ENCODE measurements at regions not wholly inside any gene's neighbourhood (a gene's known extent, or its start where the extent isn't known, plus 50 kb on each side); places are given as distances from the start of the nearest gene placed in this dataset.

- H3K9me3 Mint-ChIP-seq = no peaks in the 10 kb centered on the region
- H3K4me1 Mint-ChIP-seq = peaks cover 6% of the 10 kb centered on the region
- no peak for TF ChIP-seq CTCF (conservative IDR thresholded peaks at IDR 0.05)
- H3K27ac Mint-ChIP-seq (ENCODE audit: unreplicated experiment) = no peak overlapping the region
- no peaks in the 10 kb centered on the region for H3K36me3 Mint-ChIP-seq (ENCODE audit: low read depth)
- peaks cover 4% of the 10 kb centered on the region for H3K27me3 Mint-ChIP-seq (ENCODE audit: low read depth)
- H3K4me3 Mint-ChIP-seq = no peak overlapping the region
- DNase-seq (ENCODE audit: low read depth, low spot score) = no peak
Observed at GRCh38 chr11:119807841-119808240, 78.8 kb upstream of the NECTIN1 start.

- no peak for TF ChIP-seq CTCF (conservative IDR thresholded peaks at IDR 0.05)
- Mint-ChIP-seq H3K4me3 (no peak overlapping the region), H3K27ac (ENCODE audit: unreplicated experiment) (no peak overlapping the region), H3K36me3 (ENCODE audit: low read depth) (no peaks in the 10 kb centered on the region), H3K9me3 (no peaks in the 10 kb centered on the region), H3K27me3 (ENCODE audit: low read depth) (peaks cover 4% of the 10 kb centered on the region), H3K4me1 (peaks cover 6% of the 10 kb centered on the region)
- no peak for DNase-seq (ENCODE audit: low read depth, low spot score)
Observed at GRCh38 chr11:119807402-119807801, 78.4 kb upstream of the NECTIN1 start.

GRCh38 chr11:119806064-119806915 lies 77.3 kb upstream of the NECTIN1 start:
- Mint-ChIP-seq H3K36me3 (ENCODE audit: low read depth) (no peaks in the 10 kb centered on the region), H3K9me3 (no peaks in the 10 kb centered on the region), H3K27me3 (ENCODE audit: low read depth) (peaks cover 6% of the 10 kb centered on the region), H3K4me3 (no peak overlapping the region), H3K27ac (ENCODE audit: unreplicated experiment) (peak overlapping the region; percentile 90), H3K4me1 (peaks cover 6% of the 10 kb centered on the region)
- no peak for DNase-seq (ENCODE audit: low read depth, low spot score)
- TF ChIP-seq CTCF (conservative IDR thresholded peaks at IDR 0.05) = no peak

GRCh38 chr11:119805663-119806062 lies 76.7 kb upstream of the NECTIN1 start:
- no peak overlapping the region for H3K4me3 Mint-ChIP-seq
- no peaks in the 10 kb centered on the region for H3K36me3 Mint-ChIP-seq (ENCODE audit: low read depth)
- TF ChIP-seq CTCF (conservative IDR thresholded peaks at IDR 0.05) = no peak
- H3K27me3 Mint-ChIP-seq (ENCODE audit: low read depth) = peaks cover 6% of the 10 kb centered on the region
- peaks cover 6% of the 10 kb centered on the region for H3K4me1 Mint-ChIP-seq
- no peaks in the 10 kb centered on the region for H3K9me3 Mint-ChIP-seq
- no peak overlapping the region for H3K27ac Mint-ChIP-seq (ENCODE audit: unreplicated experiment)
- DNase-seq (ENCODE audit: low read depth, low spot score) = no peak

- Mint-ChIP-seq H3K36me3 (ENCODE audit: low read depth) (no peaks in the 10 kb centered on the region), H3K27ac (ENCODE audit: unreplicated experiment) (no peak overlapping the region), H3K4me3 (no peak overlapping the region), H3K27me3 (ENCODE audit: low read depth) (peaks cover 2% of the 10 kb centered on the region), H3K9me3 (no peaks in the 10 kb centered on the region), H3K4me1 (peaks cover 6% of the 10 kb centered on the region)
- DNase-seq (ENCODE audit: low read depth, low spot score) = no peak
- TF ChIP-seq CTCF (conservative IDR thresholded peaks at IDR 0.05) = no peak
Observed at GRCh38 chr11:119804698-119805097, 75.7 kb upstream of the NECTIN1 start.
